GM18511 (cell line): ENCODE measurements at regions not wholly inside any gene's neighbourhood (a gene's known extent, or its start where the extent isn't known, plus 50 kb on each side); places are given as distances from the start of the nearest gene placed in this dataset.

ENCODE experiments used
- ATAC-seq: cut with Tn5 transposase; IDR thresholded peaks from one replicate; pipeline ENCODE4 v1.9.1; 2021; ENCODE audit warnings: mild to moderate bottlenecking, moderate library complexity; ENCODE audit not compliant: unreplicated experiment

DNA sequence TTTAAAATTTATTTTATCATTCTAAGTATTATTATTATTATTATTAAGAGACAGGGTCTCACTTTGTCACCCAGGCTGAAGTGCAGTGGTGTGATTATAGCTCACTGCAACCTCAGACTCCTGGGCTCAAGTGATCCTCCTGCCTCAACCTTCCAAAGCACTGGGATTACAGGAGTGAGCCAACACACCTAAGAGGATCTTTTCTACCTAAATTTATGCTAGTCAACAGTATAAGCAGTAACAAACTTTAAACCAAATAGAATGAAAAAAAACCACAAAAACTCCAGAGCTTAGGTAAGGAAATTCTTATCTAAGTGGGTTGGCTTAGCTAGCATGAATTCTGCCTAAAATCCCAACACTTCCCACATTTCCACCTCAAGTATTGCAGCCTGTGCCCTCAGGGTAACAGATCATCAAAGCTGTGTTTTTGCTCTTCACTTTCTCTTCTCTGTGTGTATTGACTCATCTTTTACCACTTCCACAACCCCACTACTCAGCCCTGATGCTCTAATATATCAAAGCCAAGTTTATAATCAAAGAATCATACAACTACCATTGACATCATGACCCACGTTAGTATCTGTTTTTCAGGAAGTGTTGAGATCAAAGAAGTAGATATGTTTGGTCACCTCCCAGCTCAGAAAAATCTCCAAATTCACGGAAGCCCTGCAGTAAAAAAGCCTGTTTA, 93.7 kb upstream of the SPON1 start:
- ATAC-seq = no peak

DNA sequence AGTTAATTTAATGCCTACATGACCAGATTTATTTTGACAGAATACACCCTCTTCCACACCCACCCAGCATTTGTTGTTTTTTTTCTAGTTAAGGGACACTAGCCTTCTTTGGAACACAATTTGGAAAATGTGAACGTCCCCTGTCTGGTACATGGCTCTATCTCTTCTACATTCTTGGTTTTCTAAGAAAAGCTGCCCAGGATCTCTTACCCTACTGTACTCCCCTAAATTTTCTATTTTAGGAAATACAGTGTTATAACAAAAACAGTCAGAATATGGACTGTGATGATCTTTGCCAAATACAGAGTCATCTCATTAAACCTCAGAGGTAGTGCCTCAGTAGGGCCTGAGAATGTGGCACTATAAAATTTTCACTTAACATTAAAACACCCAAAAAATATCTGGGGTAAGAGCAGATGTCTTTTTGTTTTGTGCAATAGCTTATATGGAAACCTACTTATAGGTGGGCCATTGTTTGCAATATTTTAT, 93.1 kb upstream of the SPON1 start:
- no peak for ATAC-seq

DNA sequence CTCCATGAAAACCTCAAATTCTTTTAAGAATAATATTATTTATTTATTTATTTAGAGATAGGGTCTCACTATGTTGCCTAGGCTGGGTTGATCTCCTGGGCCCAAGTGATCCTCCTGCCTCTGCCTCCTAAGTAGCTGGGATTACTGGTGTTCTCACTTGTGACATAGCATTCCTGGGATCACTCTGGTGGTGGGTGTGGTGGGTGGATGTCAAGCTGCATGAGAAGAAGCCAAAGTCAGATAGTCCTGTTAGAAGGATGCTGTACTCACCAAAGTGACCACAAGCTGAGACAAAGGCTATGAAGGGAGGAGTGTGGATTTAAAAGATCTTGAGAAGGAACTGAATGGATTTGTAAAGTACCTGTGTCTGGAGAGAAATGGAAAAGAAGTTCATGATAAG, 87.9 kb upstream of the SPON1 start:
- no peak for ATAC-seq

DNA sequence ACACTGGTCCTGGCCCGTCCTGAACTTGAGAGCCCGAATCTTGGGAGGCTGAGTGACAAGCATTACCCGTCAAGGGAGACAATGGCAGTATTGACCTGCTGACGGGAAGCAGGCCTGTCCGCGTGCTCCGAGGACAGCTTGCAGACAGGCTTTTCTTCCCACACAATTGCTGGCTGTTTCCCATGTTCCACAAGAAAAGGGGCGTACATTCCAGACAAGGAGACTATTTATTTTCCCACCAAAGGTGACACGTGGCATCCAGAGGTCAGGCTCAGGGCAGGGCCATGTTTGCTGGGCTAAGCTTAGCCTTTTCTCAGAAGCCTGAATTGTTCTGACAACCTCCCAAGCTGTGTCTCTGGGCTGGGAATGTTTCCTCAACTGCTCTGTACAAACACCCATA, 86.9 kb upstream of the SPON1 start:
- ATAC-seq = no peak

DNA sequence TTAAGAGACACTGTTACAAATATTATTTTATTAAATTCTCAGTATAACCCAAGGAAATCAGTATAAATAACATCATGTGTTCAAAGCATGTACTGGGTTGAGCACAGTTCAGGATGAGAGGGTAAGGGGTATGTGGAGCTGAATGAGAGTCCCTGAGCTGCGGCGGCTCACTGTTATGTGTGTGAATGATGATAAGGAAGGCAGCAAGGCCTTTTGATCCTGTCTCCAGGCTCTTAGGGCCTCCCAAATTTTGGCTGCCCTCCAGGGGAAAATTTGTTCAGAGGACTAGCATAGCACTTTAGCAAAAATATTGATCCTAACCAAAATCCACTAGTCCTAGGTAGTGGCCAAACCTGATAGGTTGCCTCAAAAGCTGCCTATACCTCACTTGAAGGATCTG, 86.1 kb upstream of the SPON1 start:
- ATAC-seq = no peak

DNA sequence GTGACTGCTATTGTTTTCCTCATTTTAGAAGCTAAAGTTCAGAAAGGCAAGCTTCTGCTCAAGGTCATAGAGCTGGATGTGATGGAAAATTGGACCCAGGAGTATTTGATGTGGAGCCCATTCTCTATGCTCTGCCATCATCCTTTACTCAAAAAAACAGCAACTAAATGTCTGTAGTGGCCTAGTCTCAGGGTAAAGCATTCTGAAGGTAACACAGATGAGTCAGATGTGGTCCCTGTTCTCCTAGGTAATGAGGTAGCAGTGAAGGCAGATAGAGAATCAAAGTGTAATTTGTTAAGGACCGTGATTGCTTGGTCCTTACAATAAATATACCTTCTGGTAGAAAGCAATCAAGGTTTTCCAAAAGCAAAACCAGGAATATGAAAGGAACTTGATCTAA, 84.4 kb upstream of the SPON1 start:
- no peak for ATAC-seq

DNA sequence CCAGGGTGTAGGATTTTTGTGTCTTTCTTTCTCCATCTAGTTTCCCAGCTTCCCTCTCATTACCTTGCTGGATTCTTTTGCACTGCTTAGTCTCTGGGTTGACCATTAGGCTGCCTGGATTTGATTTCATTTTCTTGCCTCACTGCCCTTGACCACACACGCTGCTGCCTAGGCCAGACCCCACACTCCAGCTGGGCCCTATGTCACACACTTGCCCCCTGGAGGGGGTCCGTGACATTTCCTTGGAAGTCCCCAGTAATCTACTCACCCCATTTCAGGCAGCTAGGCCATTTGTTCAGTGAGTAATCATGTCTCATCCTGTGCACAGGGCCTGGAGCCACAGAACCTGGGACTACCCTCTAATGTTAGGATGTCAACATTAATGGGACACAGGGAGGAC, 81.9 kb upstream of the SPON1 start:
- no peak for ATAC-seq

DNA sequence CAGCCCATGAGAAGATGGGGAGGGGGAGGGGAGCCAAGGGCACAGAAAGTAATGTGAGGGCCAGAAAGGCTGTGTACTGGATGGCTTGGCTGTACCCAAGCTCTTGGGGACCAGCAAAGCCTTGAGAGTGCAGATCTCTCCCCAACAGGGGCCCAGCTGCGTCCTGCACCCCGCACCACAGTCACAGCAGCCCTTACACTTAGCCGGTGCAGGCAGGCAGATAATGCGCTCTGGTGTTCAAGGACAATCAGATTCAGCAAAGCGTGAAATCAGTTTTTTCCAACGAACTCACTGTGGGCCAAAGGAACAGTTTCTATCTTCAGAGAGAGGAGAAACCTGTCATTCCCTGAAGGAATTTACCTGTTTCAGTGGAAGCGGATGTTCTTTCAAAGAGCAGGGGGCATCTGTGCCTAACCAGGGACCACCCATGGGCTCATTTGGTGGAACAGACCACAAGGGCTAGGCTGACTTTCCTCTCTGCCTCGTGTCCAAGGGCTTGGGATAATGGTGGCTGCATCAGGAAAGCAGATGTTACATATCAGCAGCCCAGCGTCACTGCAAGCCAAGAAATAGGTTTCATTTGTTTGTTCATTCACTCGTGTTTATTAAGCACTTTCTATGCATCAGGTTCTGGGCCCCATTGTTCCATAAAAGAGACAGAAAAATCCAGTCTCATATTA, 81.2 kb upstream of the SPON1 start:
- ATAC-seq = no peak

DNA sequence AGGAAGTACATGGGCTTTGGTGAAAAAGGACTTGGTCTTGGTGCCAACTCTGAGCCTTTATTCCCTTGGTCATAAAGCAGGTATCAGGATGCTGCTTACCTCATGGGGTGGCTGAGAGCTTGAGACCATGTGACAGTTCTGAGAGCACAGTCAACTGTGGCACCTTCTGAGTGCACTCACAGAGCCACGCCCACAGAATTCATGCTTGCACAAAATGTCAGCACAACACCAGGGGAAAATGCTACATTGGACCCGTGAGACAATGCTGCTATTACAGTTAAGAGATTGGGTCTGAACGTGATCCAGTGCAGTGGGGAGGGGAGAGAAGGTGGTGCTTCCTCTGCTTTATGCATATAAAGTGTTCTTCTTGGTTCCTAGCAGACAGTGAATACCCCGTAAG, 79.5 kb upstream of the SPON1 start:
- peak; percentile 81 for ATAC-seq

DNA sequence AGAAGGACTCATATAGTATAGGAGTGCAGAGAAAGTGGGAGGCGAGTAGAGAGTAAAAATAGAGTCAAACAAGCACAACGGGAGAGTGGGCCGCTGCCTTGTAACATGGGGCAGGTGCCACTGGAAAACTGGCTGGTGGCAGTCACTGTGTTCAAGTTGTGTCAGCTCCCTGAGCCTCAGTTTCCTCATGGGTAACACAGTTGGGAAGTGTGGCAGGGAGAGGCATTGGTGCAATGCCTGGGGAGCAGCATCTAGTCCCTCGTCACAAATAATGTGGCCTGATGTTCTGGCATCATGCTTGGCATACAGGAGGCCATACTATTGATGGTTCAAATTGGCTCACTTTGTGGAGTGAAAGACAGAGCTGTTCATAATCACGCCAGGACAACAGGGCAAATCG, 78.9 kb upstream of the SPON1 start:
- ATAC-seq = no peak

DNA sequence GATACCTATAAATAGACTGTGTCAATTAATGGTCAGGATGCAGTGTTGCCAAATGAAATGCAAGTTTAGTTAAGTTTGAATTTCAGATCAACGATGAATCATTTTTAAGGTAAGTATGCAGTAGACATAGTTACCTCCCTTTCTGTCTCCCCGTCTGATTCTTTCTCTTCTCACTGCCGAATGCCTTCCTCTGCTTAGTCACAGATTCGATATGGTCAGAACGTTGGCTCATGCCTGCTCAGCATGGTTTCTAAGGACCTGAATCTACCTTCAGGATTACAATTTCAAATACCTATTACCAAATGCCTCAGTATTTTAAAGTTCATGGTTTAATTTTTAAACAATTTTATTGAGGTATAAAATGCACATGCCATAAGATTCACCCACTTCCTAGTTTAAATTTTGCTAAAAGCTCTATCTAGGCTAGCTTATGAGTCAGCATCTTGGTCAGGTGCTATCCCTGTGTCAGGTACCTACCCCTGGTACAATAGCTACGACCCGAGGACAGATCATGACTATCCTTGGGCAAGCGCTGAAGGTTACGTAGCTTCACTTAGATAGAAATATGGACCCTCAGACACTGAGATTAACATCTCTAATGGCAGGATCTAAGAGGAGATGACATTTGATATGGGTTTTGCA, 78.2 kb upstream of the SPON1 start:
- ATAC-seq = no peak

DNA sequence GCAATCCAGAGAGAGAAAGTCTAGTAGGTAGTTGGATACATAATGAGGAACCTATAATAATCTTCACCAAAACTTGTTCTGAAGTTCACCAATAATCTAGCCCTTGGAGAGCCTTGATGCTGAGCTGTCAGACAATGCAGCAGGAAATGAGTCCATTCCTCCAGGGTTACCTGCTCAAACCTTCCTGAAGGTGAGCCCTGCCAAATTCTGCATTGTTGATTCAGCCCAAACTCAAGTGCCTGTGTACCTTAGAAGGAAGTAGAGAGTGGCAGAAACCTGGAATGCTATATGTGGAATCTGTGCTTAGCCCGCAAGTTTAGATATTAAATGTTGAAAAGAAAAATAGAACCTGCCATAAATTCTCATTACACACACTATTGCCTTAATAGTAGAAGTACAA, 77.4 kb upstream of the SPON1 start:
- ATAC-seq = no peak

DNA sequence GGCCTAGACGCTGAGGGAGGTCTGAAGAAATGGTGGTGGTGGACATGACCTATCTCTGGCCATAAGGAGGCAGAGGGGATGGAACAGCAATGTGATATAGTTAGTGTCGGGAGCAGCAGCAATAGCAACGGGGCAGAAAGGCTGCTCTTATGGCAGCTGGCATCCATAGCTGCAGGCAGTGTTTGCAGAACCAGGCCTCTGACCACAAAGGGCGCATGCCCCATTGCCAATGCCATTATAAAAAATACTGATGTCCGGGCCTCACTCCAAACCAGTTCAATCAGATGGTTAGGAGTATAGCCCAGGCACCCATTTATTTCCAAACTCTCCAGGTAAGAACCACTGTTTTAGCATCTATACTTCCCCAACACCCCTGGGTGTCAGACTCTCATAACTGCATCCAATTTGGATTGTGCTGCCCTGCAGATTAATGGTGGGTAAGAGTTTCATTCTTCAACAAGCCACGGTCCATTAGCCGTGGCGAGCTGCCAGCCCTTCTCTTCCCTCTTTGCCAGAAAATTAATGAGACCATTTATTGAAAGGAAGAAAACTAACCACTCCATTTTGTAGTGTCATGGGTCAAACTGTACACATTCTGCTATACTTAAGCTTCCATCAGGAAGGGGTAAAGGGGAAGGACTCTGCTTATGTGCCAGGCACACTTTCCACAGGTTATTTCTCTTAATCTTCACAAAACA, 72.8 kb upstream of the SPON1 start:
- no peak for ATAC-seq

DNA sequence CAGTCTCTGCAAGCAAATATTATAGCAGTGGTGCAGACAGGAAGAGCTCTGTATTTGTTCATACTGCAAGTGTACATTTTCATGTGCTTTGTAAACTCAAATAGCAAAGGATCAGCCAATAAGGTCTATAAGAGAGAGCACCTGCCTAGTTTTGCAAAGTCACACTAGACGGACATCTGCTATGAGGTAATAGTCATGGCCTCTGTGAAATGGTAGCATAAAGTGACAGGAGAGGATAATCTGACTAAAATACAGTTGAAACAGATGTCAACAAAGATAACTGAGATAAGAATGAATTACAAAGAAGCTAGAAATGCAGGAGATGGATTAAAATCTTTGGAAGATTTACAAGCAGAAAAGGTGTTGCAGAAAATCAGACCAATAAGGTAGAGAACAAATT, 70.6 kb upstream of the SPON1 start:
- ATAC-seq = no peak

DNA sequence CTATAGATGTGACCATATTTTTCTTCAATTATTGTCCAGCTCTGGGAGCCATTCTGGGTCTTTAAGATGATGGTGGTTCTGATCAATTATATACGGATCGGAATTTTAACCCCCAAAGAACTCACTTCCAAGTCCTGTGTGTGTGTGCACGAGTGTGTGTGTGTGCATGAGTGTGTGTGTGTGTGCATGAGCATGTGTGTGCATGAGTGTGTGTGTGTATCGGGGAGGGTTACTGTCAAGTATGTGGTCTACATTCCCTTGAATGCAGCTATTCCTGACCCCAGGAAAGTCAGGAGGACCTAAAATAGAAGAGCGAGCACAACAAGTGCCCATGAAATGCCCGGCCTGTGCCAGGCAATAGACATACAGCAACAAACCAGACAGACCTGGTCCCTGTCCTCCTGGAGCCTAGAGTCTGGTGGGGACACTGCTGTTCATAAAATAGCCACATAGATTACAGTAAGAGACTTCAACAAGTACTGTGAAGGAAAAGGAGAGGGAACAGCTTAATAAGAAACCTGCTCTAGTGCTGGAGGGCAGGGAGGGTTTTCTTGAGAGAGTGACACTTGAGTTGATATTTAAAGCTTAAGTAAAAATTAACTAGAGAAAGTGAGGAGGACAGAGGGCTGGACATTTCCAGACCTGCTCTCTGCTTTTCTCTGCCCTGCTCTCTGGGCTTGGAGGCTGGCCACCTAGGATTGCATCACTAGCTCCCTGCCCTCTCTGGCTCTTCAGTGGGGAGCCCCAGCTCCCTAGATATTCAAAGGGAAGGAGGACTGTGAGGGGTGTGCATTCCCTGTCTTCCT, 66.1 kb upstream of the SPON1 start:
- no peak for ATAC-seq

DNA sequence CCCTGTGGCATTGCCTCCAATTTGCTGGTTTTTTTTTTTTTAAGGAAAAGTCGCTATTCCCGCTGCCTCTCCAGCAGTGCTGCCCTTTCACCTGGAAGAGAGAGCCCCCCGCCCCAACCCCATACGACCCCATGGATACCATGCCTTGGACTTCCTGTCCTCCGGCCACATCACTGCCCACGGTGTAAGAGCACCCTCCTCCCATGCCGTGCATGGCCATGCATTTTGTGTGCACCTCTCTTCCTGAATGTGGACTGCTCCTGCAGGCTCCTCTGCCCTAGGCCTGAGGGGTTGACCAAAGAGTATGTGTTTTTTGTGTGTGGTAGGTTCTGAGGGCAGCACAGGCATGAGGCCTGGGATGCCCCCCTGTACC, 65.6 kb upstream of the SPON1 start:
- ATAC-seq = no peak

DNA sequence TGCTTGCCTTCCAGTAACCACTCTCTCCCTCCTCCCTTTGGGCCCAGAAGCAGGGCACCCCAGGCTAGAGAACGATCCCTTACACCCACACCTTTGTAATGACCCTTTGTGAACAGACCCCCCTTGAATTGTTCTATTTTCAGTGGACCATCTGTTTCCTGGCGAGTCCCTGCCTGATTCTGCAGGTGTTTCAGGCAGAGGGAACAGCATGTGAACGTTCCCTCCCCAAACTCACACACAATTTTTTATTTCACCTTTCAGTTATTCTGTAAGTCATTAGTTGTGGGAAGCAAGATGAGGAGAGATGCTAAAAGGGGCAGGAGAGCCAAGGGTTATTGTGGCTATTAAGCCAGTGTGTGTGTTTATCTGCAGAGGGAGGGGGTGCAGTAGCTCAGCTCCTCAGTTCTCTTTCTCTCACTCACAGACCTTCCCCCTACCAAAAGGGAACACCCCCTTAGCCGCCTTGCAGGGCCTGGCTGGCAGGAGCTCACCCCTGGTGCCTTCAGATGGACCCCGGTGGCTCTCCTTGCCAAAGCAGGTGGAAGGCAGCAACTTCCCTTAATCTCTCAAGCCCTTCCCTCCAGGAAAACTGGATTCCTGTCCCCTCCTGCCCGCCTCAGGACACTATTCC, 64.8 kb upstream of the SPON1 start:
- ATAC-seq = no peak

DNA sequence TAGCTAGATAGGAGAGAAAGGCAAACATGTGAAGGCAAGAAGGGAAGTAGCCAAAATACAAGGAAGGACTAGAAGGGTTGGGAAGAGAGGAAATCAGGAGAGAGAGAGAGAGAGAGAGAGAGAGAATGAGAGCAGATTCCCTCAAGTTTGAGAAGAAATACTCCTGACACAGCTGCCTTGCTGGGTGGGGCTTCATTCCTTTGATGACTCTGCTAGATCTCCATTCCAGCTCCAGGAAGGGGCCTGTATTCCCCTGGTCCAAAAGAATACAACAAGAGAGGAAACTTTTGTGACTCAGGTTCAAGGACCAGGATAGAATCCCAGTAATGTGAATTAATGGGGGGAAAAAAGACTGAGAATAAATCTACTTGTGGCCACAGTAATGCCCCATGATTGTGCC, 62.9 kb upstream of the SPON1 start:
- no peak for ATAC-seq

DNA sequence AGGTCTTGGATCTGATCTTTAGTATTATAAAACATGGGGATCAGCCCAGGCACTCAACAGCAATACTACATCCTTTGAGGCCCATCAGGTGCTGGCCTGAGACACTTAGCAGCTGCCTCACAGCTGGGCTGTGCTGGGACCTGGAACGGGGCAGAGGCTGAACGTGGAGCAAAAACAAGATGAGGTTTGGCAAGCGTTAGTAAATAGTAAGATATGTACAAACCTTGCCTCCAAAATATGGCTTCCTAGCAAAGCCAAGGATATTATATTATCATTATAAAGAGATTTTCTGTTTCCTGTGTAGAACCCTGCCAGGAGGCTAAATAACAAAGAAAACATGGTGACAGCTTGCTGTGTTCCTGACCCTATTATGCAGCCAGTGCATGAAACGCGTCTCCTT, 60.0 kb upstream of the SPON1 start:
- ATAC-seq = no peak

DNA sequence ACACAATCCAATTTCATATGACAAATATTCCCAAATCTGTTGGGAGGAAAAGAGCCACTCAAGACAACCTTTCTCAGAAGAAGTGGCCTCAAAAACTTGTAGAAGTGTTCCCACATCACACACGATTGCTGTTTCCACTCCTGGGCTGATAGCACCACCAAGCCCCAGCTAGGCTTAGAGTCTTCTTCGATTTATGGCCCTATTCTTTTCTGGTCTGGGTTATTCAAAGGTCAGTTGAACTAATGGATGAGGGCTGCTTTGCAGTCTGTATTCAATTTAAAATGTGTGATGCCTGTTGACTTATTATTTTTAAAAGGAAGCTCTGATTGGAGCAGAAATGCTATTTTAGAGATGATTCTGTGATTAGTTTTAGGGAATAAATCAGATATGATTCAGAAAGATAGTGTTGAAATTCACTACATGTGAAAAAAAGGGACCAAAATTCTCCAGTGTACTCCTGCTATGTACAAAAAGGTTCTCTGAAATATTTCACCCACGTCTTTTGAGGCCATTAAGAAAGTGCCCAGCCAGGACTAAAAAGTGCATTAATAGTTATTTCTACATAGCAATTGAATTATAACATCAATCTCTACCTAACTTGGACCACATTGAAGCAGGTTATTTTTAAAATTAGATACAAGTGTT, 57.3 kb upstream of the SPON1 start:
- ATAC-seq = no peak
